Adrenal gland (tissue), 5 donors: ENCODE measurements at regions not wholly inside any gene's neighbourhood (a gene's known extent, or its start where the extent isn't known, plus 50 kb on each side); places are given as distances from the start of the nearest gene placed in this dataset.

Source experiments
- CTCF ChIP-seq, 6 experiments: fragments of 450-650 bp in 4 of 6; fragments of 200-600 bp in 2 of 6; sonication (generic) in 1 of 6; IDR thresholded peaks; 1 replicate in 5 of 6; 2 replicates in 1 of 6; pipeline versions ENCODE4 v1.5.1 to v1.8.0; 2016 to 2021; ENCODE audit warnings: antibody characterized with exemption in 6 of 6, mild to moderate bottlenecking in 2 of 6, moderate library complexity in 1 of 6
- POLR2A ChIP-seq, 2 donors: fragments of 450-650 bp; IDR thresholded peaks; one replicate each; pipeline ENCODE4 v1.6.1; 2017; ENCODE audit warnings: antibody characterized with exemption in 2 of 2, mild to moderate bottlenecking in 2 of 2, moderate library complexity in 1 of 2
- donor health status: DM: no; HTN: no; CAD: no.

- no peak for TF ChIP-seq CTCF (IDR thresholded peaks at IDR 0.05)
- TF ChIP-seq POLR2A (IDR thresholded peaks at IDR 0.05): no peak
Observed at GRCh38 chr2:114113518-114113917, 223.6 kb downstream of the ACTR3 start.
